Stimulated activated CD8-positive, alpha-beta memory T cell treated with anti-CD3 and anti-CD28 coated beads, Interleukin-4, amount 100 ng/mL, for 4 hours (primary cell): ENCODE measurements at regions not wholly inside any gene's neighbourhood (a gene's known extent, or its start where the extent isn't known, plus 50 kb on each side); places are given as distances from the start of the nearest gene placed in this dataset.

Source experiments
- DNase-seq, 2 donors: peaks; one replicate each; pipeline ENCODE4 v3.0.0-alpha.2; 2020; ENCODE audit warnings: low read depth in 2 of 2, low spot score in 1 of 2

GRCh38 chr6:108751851-108752732 lies 96.1 kb upstream of the ARMC2 start:
- no peak for DNase-seq

- DNase-seq = no peak
These were observed 95.3 kb upstream of the ARMC2 start for GRCh38 chr6:108752733-108753590.

- no peak for DNase-seq
These were observed 92.7 kb upstream of the ARMC2 start for GRCh38 chr6:108755257-108756240.

- no peak for DNase-seq
These were observed 90.9 kb upstream of the ARMC2 start for GRCh38 chr6:108757357-108757756.

- no peak for DNase-seq
These were observed 89.3 kb upstream of the ARMC2 start for GRCh38 chr6:108758884-108759283.

GRCh38 chr6:108760126-108761050 lies 87.8 kb upstream of the ARMC2 start:
- no peak for DNase-seq

- DNase-seq = no peak
These were observed 85.8 kb upstream of the ARMC2 start for GRCh38 chr6:108762394-108762793.

GRCh38 chr6:108763931-108764579 lies 84.2 kb upstream of the ARMC2 start:
- DNase-seq = no peak

- no peak for DNase-seq
These were observed 83.7 kb upstream of the ARMC2 start for GRCh38 chr6:108764580-108764950.

GRCh38 chr6:108765495-108765894 lies 82.7 kb upstream of the ARMC2 start:
- DNase-seq = no peak

- no peak for DNase-seq
These were observed 81.8 kb upstream of the ARMC2 start for GRCh38 chr6:108766419-108766818.

GRCh38 chr6:108766886-108767285 lies 81.3 kb upstream of the ARMC2 start:
- no peak for DNase-seq

GRCh38 chr6:108767418-108768165 lies 80.6 kb upstream of the ARMC2 start:
- DNase-seq = no peak

GRCh38 chr6:108768166-108768555 lies 80.1 kb upstream of the ARMC2 start:
- DNase-seq = no peak

- DNase-seq = no peak
These were observed 79.3 kb upstream of the ARMC2 start for GRCh38 chr6:108768792-108769524.

GRCh38 chr6:108771421-108771820 lies 76.8 kb upstream of the ARMC2 start:
- no peak for DNase-seq

GRCh38 chr6:108774555-108774954 lies 73.7 kb upstream of the ARMC2 start:
- no peak for DNase-seq

- DNase-seq = no peak
These were observed 70.7 kb upstream of the ARMC2 start for GRCh38 chr6:108777536-108777935.
